Activated CD8-positive, alpha-beta memory T cell treated with anti-CD3 and anti-CD28 coated beads for 4 hours (primary cell): ENCODE measurements at regions not wholly inside any gene's neighbourhood (a gene's known extent, or its start where the extent isn't known, plus 50 kb on each side); places are given as distances from the start of the nearest gene placed in this dataset.
"Not testable (repeated sequence)": the region's sequence is repeated elsewhere in the genome, so short reads cannot be mapped to it uniquely, and the experiment has no call there.

Experiments used
- DNase-seq, 2 donors: peaks; one replicate each; pipeline ENCODE4 v3.0.0-alpha.2; 2020; ENCODE audit warnings: low read depth in 2 of 2

DNA sequence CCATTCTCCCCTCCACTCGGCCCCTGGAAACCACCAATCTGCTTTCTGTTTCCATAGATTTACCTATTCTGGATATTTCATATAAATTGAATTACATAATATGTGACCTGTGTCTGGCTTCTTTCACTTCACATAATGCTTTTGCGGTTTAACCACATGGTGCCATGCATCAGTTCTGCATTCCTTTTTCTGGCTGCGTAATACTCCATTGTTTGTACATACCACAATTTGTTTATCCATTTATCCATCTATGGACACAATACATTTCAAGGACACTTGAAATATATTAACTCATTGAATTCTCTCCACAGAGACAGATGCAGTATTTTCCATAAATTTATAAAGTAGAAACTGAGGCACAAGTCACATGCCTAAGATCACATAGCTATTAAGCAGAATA lies 110.3 kb upstream of the ETV6 start:
- DNase-seq: no peak

DNA sequence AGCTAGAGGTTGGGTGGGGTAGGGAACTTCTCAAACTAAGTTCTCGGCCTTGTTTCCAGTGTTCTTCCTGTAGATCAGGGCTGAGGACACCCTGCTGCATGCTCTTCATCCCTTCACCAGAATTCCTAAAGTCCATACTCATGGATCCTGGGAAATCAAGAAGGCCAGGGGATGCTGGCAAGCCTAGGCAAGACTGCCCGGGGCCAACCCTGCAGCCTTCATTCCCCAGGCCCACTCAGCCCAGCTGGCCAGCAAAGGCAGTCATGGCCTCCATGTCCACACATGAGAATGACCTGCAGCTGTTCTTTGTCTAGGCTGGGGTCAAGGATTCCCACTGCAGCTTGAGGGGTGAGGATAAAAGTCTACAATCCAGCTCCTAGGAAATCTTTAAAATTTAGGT lies 109.3 kb upstream of the ETV6 start:
- DNase-seq: no peak

- no peak for DNase-seq
These were observed 108.7 kb upstream of the ETV6 start for GRCh38 chr12:11540615-11541310.

DNA sequence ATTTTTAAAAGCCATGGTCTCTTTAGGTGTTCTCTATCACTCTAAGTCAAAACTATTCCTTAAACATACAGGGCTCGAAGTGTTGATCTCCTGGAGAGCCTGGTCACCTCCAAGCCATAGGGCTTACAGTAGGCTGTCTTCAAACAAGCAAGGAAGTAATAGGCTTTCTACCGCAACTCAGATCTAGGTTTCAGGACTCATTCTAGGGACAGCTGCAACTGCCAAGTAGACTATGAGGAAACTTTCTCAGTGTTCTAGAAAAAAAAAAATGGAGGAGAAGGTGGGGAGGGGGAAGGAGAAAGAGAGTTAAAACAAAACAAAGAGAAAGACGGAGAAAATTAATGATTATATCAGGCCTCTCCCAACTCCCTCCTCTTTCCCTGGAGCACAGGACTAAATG lies 106.9 kb upstream of the ETV6 start:
- DNase-seq: no peak

DNA sequence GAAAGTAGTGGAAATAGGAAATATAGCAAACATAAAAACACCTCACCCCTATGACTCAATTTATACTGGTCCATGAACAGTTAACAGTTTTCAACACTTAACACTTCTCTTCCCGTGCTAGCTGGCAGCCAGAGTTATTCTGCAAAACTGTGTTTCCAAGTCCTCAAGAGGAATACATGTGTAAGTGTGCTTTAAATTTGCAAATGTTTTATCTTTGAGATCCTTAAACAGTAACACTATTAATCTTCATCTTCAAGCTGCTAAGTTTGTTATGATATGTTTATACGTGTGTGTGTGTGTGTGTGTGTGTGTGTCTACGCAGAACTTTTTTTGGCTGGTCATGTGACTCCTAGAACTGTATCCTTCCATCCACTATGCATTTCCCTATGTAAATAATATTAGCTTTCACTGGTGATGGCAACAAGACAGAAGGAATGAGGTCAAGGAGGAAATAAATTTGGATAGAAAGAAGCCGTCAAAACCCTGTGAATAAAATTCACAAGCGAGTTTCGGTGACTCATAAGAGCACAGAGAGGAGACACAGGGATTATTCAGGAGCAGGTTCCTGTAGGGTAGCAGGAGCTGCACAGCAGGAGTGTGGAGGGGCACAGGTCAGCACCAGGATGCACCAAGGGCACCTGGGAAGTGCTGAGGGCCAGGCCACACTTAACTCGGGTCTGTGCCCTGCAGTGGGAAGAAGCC lies 105.9 kb upstream of the ETV6 start:
- DNase-seq: no peak

GRCh38 chr12:11545484-11546330 lies 103.8 kb upstream of the ETV6 start:
- DNase-seq: peak in 1 of 2 donors; percentile 24

DNA sequence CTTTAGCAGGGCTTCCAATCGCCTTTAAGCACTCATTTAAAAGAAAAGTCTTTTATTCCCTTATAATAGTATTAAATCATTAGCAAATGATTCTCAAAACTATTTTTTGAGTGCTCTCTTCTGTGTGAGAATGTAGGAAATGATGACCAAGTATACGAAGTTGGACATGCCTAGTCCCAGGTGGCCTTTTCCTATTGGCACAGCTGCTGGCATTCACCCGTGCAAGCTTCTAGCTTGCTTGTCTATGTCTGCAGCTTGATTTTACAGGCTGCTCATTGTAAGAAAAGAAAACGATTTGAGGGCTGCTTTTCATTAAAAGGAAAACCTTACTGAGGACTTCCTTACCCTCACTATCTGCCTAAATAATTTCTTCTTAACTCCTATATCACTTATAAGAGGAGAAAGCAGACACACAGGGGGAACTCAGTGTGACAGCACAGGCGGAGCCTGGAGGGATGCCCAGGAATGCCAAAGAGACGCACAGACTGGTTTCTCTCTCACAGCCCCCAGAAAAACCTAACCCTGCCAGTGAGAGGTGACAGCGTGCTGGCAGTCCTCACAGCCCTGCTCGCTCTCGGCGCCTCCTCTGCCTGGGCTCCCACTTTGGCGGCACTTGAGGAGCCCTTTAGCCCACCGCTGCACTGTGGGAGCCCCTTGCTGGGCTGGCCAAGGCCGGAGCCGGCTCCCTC lies 102.7 kb upstream of the ETV6 start:
- not testable (repeated sequence) for DNase-seq

GRCh38 chr12:11547271-11547646 lies 102.2 kb upstream of the ETV6 start:
- DNase-seq: not testable (repeated sequence)

GRCh38 chr12:11549119-11549518 lies 100.4 kb upstream of the ETV6 start:
- DNase-seq: no peak

GRCh38 chr12:11553871-11554533 lies 95.5 kb upstream of the ETV6 start:
- no peak for DNase-seq

DNA sequence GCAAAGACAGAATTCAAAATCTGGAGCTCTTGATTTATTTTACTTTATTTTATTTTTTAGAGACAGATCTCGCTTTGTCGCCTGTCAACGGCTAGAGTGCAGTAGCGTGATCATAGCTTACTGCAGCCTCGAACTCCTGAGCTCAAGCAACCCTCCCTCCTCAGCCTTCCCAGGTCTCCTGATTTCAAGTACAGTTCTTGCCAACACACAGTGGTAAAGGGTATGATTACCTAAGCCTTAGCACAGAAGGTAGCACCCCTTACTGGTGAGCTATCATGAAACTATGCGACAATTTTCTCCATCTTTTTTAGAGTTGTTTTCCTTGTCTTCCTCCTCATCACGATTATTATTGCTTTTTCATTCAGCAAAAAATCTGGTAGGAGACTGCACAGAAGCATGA lies 94.3 kb upstream of the ETV6 start:
- DNase-seq: no peak

DNA sequence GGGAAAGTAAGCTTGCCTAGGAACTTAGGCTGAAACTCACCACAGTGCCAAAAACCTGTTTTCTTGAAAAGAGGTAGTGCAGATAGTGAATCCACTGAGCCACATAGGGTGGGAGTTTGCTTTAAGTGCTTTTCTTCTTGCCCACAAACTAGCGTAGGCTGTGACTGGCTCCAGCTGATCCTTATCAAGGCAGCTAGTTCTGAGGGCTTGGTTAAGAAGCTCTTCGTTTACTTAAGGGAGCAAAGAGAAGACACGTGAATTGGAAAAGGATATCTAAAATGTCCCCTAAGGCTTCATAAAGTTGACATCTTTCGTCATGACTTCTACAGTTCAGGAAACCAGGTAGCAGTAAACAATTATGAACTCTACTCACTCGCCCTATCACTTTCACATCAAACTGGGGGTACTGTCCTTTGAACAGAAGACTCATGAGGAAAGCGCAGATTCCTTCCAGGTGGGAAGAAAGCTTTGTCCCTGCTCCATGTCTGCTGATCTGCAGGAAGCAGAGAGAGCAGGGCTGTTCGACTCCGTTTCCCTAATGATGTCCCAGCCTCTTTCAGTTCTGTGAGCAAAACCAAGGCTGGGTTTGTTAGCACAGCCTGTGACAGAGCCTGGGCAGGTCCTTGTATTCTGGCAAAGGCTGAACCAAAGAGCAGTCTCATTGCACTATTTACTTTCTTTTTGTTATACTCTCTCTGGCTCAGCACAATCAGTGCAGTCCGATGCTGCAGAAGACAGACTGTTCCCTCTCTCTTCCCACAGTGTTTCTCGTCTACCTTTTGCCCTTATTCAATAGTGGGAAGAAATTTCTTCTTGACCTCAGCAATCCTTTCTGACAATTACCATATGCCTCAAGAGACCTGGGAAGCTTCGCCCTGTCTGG lies 93.5 kb upstream of the ETV6 start:
- DNase-seq: no peak

DNA sequence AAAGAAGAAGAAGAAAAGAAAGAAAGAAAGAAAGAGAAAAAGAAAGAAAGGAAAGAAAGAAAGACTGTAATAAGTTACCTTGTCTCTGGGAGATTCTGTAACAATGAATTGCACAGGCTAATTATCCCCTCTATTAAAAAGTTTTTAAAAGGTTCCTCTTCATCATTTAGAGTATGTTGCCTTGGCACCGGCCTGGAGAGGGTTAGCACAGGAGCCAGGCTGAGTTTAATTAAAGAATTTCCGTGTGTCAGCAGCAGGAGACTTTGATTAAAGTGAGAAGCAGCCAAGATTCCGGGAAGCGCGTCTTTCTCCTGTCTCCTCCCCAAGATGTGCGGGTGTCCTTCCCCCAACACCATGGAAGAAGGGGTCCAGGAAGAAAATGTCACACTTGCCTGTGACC lies 92.8 kb upstream of the ETV6 start:
- no peak for DNase-seq

- DNase-seq: no peak
These were observed 89.7 kb upstream of the ETV6 start for GRCh38 chr12:11559626-11560340.

GRCh38 chr12:11561411-11561810 lies 88.1 kb upstream of the ETV6 start:
- no peak for DNase-seq

DNA sequence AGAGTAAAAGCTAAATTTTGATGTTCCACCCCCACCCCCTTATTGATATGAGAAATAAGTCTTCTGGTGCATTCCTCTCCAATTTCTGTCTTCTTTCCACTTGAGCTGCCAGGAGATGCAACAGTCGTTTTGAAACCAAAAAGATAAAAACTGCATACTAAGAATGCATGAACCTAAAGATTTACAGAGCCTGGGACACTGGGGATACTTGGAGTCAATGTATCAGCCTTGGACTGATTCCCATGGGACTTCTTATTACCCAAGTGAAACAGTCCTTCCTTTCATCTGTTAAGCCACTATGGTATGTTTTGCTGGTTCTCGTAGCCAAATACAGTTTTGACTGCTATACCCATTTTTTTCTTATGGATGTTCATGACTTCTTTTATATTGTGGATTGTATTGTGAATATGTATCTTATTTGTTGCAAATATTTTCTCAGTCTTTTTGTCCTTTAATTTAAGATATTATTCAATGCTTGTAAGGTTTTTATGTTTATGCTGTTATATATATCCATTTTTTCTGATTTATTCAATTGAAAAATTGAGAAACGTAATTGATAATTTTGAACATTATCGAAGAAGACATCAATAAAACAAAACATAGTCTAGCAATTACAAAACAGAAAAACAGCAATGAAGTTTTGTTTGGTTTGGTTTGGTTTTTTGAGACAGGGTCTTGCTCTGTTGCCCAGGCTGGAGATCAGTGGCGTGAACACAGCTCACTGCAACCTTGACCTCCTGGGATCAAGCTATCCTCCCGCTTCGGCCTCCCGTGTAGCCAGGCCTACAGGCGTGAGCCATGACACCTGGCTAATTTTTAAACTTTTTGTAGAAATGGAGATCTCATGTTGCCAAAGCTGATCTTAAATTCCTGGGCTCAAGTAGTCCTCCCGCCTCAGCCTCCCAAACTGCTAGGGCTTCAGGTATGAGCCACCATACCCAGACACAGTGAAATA lies 85.4 kb upstream of the ETV6 start:
- no peak for DNase-seq

DNA sequence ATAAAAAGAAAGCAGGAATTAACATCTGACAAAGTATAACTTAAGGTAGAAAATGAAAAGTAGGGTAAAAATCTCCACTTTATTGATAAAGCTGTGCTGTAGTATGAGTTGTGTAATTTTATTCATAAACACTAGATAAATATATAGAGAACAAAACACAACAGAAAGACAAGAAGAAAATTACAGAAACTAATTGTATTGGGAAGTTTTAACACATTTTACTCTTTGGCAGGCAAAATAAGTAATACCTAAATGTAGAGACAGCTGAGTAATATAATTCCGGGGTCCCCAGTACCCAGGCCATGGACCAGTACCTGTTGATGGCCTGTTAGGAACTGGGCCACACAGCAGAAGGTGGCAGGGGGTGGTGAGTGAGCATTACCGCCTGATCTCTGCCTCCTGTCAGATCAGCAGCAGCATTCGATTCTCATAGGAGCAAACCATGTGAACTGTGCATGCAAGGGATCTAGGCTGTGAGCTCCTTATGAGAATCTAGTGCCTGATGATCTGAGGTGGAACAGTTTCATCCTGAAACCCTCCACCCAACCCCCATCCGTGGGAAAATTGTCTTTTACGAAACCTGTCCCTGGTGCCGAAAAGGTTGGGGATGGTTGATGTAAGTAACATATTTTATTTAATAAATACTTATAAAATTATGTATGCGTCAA lies 84.4 kb upstream of the ETV6 start:
- no peak for DNase-seq

- no peak for DNase-seq
These were observed 83.7 kb upstream of the ETV6 start for GRCh38 chr12:11565752-11566151.
